H9 (cell line): ENCODE measurements at regions not wholly inside any gene's neighbourhood (a gene's known extent, or its start where the extent isn't known, plus 50 kb on each side); places are given as distances from the start of the nearest gene placed in this dataset.

ENCODE experiments used
- DNase-seq: peaks from one replicate; pipeline ENCODE4 v3.0.0-alpha.2; 2017
- H2AFZ ChIP-seq: one replicate; pipeline ENCODE4 v1.6.1; 2013; ENCODE audit warnings: mild to moderate bottlenecking, low read length, control low read depth, moderate library complexity
- H2AK5ac ChIP-seq: 2 replicates; pipeline ENCODE4 v1.6.1; 2013; ENCODE audit warnings: low read length, control low read depth, mixed read lengths; ENCODE audit not compliant: insufficient read length
- H2BK120ac ChIP-seq: one replicate; pipeline ENCODE4 v1.6.1; 2013; ENCODE audit warnings: low read depth, mild to moderate bottlenecking, low read length, control low read depth, inconsistent platforms; ENCODE audit not compliant: poor library complexity, severe bottlenecking
- H2BK12ac ChIP-seq: 2 replicates; pipeline ENCODE4 v1.6.1; 2013; ENCODE audit warnings: low read length, control low read depth, mixed read lengths, low read depth; ENCODE audit not compliant: insufficient read length
- H2BK15ac ChIP-seq: 2 replicates; pipeline ENCODE4 v1.6.1; 2013; ENCODE audit warnings: low read depth, low read length, control low read depth
- H2BK20ac ChIP-seq: one replicate; pipeline ENCODE4 v1.6.1; 2013; ENCODE audit warnings: low read depth, mild to moderate bottlenecking, low read length, control low read depth, inconsistent platforms; ENCODE audit not compliant: poor library complexity, severe bottlenecking
- H2BK5ac ChIP-seq: 2 replicates; pipeline ENCODE4 v1.6.1; 2013; ENCODE audit warnings: low read length, control low read depth, mixed read lengths; ENCODE audit not compliant: insufficient read length
- H3K14ac ChIP-seq: 2 replicates; pipeline ENCODE4 v1.6.1; 2013; ENCODE audit warnings: low read length, control low read depth; ENCODE audit not compliant: insufficient read depth
- H3K18ac ChIP-seq: 2 replicates; pipeline ENCODE4 v1.6.1; 2013; ENCODE audit warnings: low read depth, mild to moderate bottlenecking, mixed read lengths, low read length, control low read depth; ENCODE audit not compliant: insufficient read length
- H3K23ac ChIP-seq: 2 replicates; pipeline ENCODE4 v1.6.1; 2013; ENCODE audit warnings: low read length, control low read depth, mixed read lengths, low read depth; ENCODE audit not compliant: insufficient read length
- H3K23me2 ChIP-seq: 2 replicates; pipeline ENCODE4 v1.6.1; 2013; ENCODE audit warnings: low read depth, mild to moderate bottlenecking, mixed read lengths, low read length, control low read depth; ENCODE audit not compliant: insufficient read length, poor library complexity, severe bottlenecking
- H3K27ac ChIP-seq: 2 replicates; pipeline ENCODE4 v1.5.1; 2013; ENCODE audit warnings: low read length, control low read depth, mixed read lengths, low read depth; ENCODE audit not compliant: insufficient read length
- H3K27me3 ChIP-seq: 2 replicates; pipeline ENCODE4 v1.6.1; 2013; ENCODE audit warnings: low read length, control low read depth, inconsistent platforms; ENCODE audit not compliant: insufficient read depth
- H3K4ac ChIP-seq: 2 replicates; pipeline ENCODE4 v1.6.1; 2013; ENCODE audit warnings: low read depth, mild to moderate bottlenecking, control low read depth, inconsistent platforms, low read length, moderate library complexity
- H3K4me1 ChIP-seq: 2 replicates; pipeline ENCODE4 v1.6.1; 2013; ENCODE audit warnings: low read length, control low read depth, inconsistent platforms; ENCODE audit not compliant: insufficient read depth
- H3K4me2 ChIP-seq: 2 replicates; pipeline ENCODE4 v1.6.1; 2013; ENCODE audit warnings: low read length, control low read depth, mixed read lengths; ENCODE audit not compliant: insufficient read length, insufficient read depth
- H3K56ac ChIP-seq: 2 replicates; pipeline ENCODE4 v1.6.1; 2013; ENCODE audit warnings: low read depth, mild to moderate bottlenecking, mixed read lengths, low read length, control low read depth; ENCODE audit not compliant: insufficient read length
- H3K79me1 ChIP-seq: 2 replicates; pipeline ENCODE4 v1.6.1; 2013; ENCODE audit warnings: low read depth, mild to moderate bottlenecking, moderate library complexity, low read length, control low read depth, inconsistent platforms; ENCODE audit not compliant: insufficient read depth, poor library complexity, severe bottlenecking
- H3K79me2 ChIP-seq: 2 replicates; pipeline ENCODE4 v1.6.1; 2013; ENCODE audit warnings: low read length, control low read depth, inconsistent platforms; ENCODE audit not compliant: insufficient read depth
- H3K9ac ChIP-seq: 2 replicates; pipeline ENCODE4 v1.6.1; 2013; ENCODE audit warnings: low read length, control low read depth, mixed read lengths; ENCODE audit not compliant: insufficient read length; ENCODE audit errors: extremely low read depth
- H3K9me3 ChIP-seq: one replicate; pipeline ENCODE4 v1.6.1; 2013; ENCODE audit warnings: low read depth, low read length, inconsistent platforms; ENCODE audit not compliant: control insufficient read depth
- H3T11ph ChIP-seq: one replicate; pipeline ENCODE4 v1.6.1; 2013; ENCODE audit warnings: mild to moderate bottlenecking, low read length, control low read depth, inconsistent platforms
- H4K20me1 ChIP-seq: one replicate; pipeline ENCODE4 v1.6.1; 2013; ENCODE audit not compliant: control insufficient read depth, insufficient read length, insufficient read depth
- H4K5ac ChIP-seq: 2 replicates; pipeline ENCODE4 v1.6.1; 2013; ENCODE audit warnings: low read depth, mild to moderate bottlenecking, mixed read lengths, low read length, control low read depth; ENCODE audit not compliant: insufficient read length
- H4K8ac ChIP-seq: replicated peaks from 2 replicates; pipeline ENCODE4 v1.6.1; 2013; ENCODE audit warnings: low read length, control low read depth, mixed read lengths, low read depth; ENCODE audit not compliant: insufficient read length
- H4K91ac ChIP-seq: 2 replicates; pipeline ENCODE4 v1.6.1; 2013; ENCODE audit warnings: low read depth, mild to moderate bottlenecking, moderate library complexity, mixed read lengths, low read length, control low read depth; ENCODE audit not compliant: insufficient read length
- H3K27ac Mint-ChIP-seq, 3 experiments: 2 replicates in 2 of 3; 3 replicates in 1 of 3; pipeline ENCODE4 v1.8.0; 2020 to 2021; ENCODE audit warnings: mixed read lengths in 3 of 3, mild to moderate bottlenecking in 1 of 3, moderate library complexity in 1 of 3
- H3K27me3 Mint-ChIP-seq: 2 replicates; pipeline ENCODE4 v1.8.0; 2021; ENCODE audit warnings: low read depth, mild to moderate bottlenecking, moderate library complexity, mixed read lengths
- H3K36me3 Mint-ChIP-seq, 3 experiments: 2 replicates in 2 of 3; 3 replicates in 1 of 3; pipeline ENCODE4 v1.8.0; 2020 to 2021; ENCODE audit warnings: low read depth in 3 of 3, mixed read lengths in 3 of 3; ENCODE audit not compliant: insufficient read depth in 1 of 3
- H3K4me1 Mint-ChIP-seq, 2 experiments: 2 replicates each; pipeline ENCODE4 v1.8.0; 2020; ENCODE audit warnings: mixed read lengths in 2 of 2
- H3K4me3 Mint-ChIP-seq, 2 experiments: 2 replicates in 1 of 2; 3 replicates in 1 of 2; pipeline ENCODE4 v1.8.0; 2020 to 2021; ENCODE audit warnings: mild to moderate bottlenecking in 2 of 2, mixed read lengths in 2 of 2, moderate library complexity in 1 of 2
- H3K9me3 Mint-ChIP-seq, 2 experiments: 2 replicates in 1 of 2; 3 replicates in 1 of 2; pipeline ENCODE4 v1.8.0; 2020; ENCODE audit warnings: mild to moderate bottlenecking in 2 of 2, mixed read lengths in 2 of 2, moderate library complexity in 1 of 2
- CTCF ChIP-seq: fragments of 200-600 bp; sonication (generic); conservative IDR thresholded peaks from 3 replicates; pipeline ENCODE4 v1.8.0; 2021; ENCODE audit warnings: antibody characterized with exemption, mild to moderate bottlenecking
- WGBS: extraction: QIAGEN DNeasy Blood & Tissue Kit; methylation state at CpG from one replicate; pipeline ENCODE4 v1.1.7; 2013; ENCODE audit warnings: missing lambda C conversion rate, low lambda C conversion rate, mixed read lengths; ENCODE audit not compliant: insufficient read length; ENCODE audit errors: extremely low coverage; 5-methylcytosine and 5-hydroxymethylcytosine counted together

DNA sequence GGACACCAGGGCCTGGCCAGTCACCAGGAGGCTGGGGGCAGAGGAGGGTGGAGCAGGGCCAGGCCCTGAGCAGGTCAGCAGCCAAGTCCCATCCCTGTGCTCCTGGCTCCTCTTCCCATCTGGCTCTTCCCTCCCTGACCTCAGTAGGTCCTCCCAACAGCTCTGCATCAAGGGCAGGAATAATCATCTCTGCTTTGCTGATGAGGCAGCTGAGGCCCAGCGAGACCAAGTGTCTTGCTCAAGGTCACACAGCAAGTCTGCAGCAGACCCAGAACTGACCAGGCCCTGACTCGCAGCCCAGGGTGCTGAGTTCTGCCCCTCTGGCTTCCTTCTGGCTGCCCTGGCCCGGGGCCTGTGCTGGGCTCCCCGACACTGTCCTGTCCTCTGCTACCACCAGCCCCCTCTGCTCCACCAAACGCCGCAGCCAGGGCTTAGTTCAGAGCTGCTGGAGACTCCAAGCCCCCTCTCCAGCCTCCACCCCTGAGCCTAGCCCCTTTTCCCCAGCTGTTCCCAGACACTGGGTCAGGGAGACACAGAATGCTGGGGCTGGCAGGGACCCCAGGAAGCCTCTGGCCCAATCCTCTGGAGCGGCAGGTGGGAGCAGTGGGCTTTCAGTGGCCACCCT lies 224.9 kb downstream of the PTPRU start:
- Mint-ChIP-seq H3K4me3 (no peak overlapping the region), H3K36me3 (peaks cover 0 to 20% (median 4%) of the 10 kb centered on the region in 3 experiments; a peak in 4 of 7 replicates), H3K4me1 (peaks cover 4 to 17% of the 10 kb centered on the region in 2 experiments; a peak in 3 of 4 replicates), H3K9me3 (peaks cover 20 to 26% of the 10 kb centered on the region in 2 experiments), H3K27me3 (peaks cover 4% of the 10 kb centered on the region), H3K27ac (no peak overlapping the region)
- no peak for TF ChIP-seq CTCF
- no peak overlapping the region for H4K91ac ChIP-seq
- no peaks in the 10 kb centered on the region for H3K9me3 ChIP-seq
- H2BK20ac ChIP-seq = no peak overlapping the region
- no peak overlapping the region for H3K23ac ChIP-seq
- H3K9ac ChIP-seq = no peak overlapping the region
- H4K5ac ChIP-seq = no peak overlapping the region
- H3K14ac ChIP-seq = peak overlapping the region; percentile 31; the same call in 1 of the 2 replicates
- H4K8ac ChIP-seq = no peak overlapping the region
- no peak for DNase-seq
- no peak overlapping the region; the same call in 1 of the 2 replicates for H3K4ac ChIP-seq
- WGBS = no CpG with 5 or more reads among the region's 7 CpGs
- H2BK5ac ChIP-seq = no peak overlapping the region
- no peak overlapping the region for H2BK12ac ChIP-seq
- no peaks in the 10 kb centered on the region; the same call in 1 of the 2 replicates for H3K4me1 ChIP-seq
- no peak overlapping the region for H2AK5ac ChIP-seq
- H4K20me1 ChIP-seq = no peaks in the 10 kb centered on the region
- no peak overlapping the region for H3K56ac ChIP-seq
- no peak overlapping the region for H2BK120ac ChIP-seq
- H2AFZ ChIP-seq = no peak overlapping the region
- H3K27ac ChIP-seq = no peak overlapping the region
- H3K79me2 ChIP-seq = no peaks in the 10 kb centered on the region
- H3K18ac ChIP-seq = no peak overlapping the region
- no peaks in the 10 kb centered on the region for H3K27me3 ChIP-seq
- no peak overlapping the region for H2BK15ac ChIP-seq
- H3K23me2 ChIP-seq = no peaks in the 10 kb centered on the region
- no peaks in the 10 kb centered on the region for H3K79me1 ChIP-seq
- no peak overlapping the region for H3K4me2 ChIP-seq
- H3T11ph ChIP-seq = no peak overlapping the region
